ENCODE measurements at regions not wholly inside any gene's neighbourhood (a gene's known extent, or its start where the extent isn't known, plus 50 kb on each side); places are given as distances from the start of the nearest gene placed in this dataset.

GRCh38 chr10:121409466-121410104 lies 188.7 kb downstream of the FGFR2 start:
- Mint-ChIP-seq H3K4me3 (no peak overlapping the region), H3K36me3 (ENCODE audit: low read depth) (no peaks in the 10 kb centered on the region), H3K27me3 (ENCODE audit: low read depth) (peaks cover 12% of the 10 kb centered on the region), H3K9me3 (no peaks in the 10 kb centered on the region), H3K27ac (peak overlapping the region in 1 of 3 experiments; percentile 1), H3K4me1 (peaks cover 13% of the 10 kb centered on the region)
- TF ChIP-seq CTCF (IDR thresholded peaks at IDR 0.05; ENCODE audit: unreplicated experiment in 3 of 3), result no peak

GRCh38 chr10:121411004-121411403 lies 187.2 kb downstream of the FGFR2 start:
- H3K4me1 Mint-ChIP-seq, result peaks cover 25% of the 10 kb centered on the region
- no peaks in the 10 kb centered on the region for H3K9me3 Mint-ChIP-seq
- TF ChIP-seq CTCF (IDR thresholded peaks at IDR 0.05; ENCODE audit: unreplicated experiment in 3 of 3), result no peak
- no peaks in the 10 kb centered on the region for H3K36me3 Mint-ChIP-seq (ENCODE audit: low read depth)
- H3K4me3 Mint-ChIP-seq, result no peak overlapping the region
- peak overlapping the region; percentile 46 to 55 (median 49) for H3K27ac Mint-ChIP-seq
- H3K27me3 Mint-ChIP-seq (ENCODE audit: low read depth), result peaks cover 15% of the 10 kb centered on the region

- H3K4me1 Mint-ChIP-seq, result peaks cover 25% of the 10 kb centered on the region
- H3K9me3 Mint-ChIP-seq, result no peaks in the 10 kb centered on the region
- no peak for TF ChIP-seq CTCF (IDR thresholded peaks at IDR 0.05; ENCODE audit: unreplicated experiment in 3 of 3)
- peak overlapping the region in 1 of 3 experiments; percentile 73 for H3K27ac Mint-ChIP-seq
- H3K36me3 Mint-ChIP-seq (ENCODE audit: low read depth), result no peaks in the 10 kb centered on the region
- H3K4me3 Mint-ChIP-seq, result no peak overlapping the region
- peaks cover 12% of the 10 kb centered on the region for H3K27me3 Mint-ChIP-seq (ENCODE audit: low read depth)
These were observed 184.3 kb downstream of the FGFR2 start for GRCh38 chr10:121413951-121414350.

- Mint-ChIP-seq H3K9me3 (no peaks in the 10 kb centered on the region), H3K27ac (peak overlapping the region in 1 of 3 experiments; percentile 73), H3K4me1 (peaks cover 23% of the 10 kb centered on the region), H3K36me3 (ENCODE audit: low read depth) (no peaks in the 10 kb centered on the region), H3K27me3 (ENCODE audit: low read depth) (peaks cover 12% of the 10 kb centered on the region), H3K4me3 (no peak overlapping the region)
- no peak for TF ChIP-seq CTCF (IDR thresholded peaks at IDR 0.05; ENCODE audit: unreplicated experiment in 3 of 3)
These were observed 183.7 kb downstream of the FGFR2 start for GRCh38 chr10:121414366-121415062.

GRCh38 chr10:121415063-121415399 lies 183.2 kb downstream of the FGFR2 start:
- TF ChIP-seq CTCF (IDR thresholded peaks at IDR 0.05; ENCODE audit: unreplicated experiment in 3 of 3), result no peak
- Mint-ChIP-seq H3K9me3 (no peaks in the 10 kb centered on the region), H3K27me3 (ENCODE audit: low read depth) (peaks cover 12% of the 10 kb centered on the region), H3K4me1 (peaks cover 19% of the 10 kb centered on the region), H3K4me3 (no peak overlapping the region), H3K36me3 (ENCODE audit: low read depth) (no peaks in the 10 kb centered on the region), H3K27ac (peak overlapping the region in 1 of 3 experiments; percentile 73)

- no peaks in the 10 kb centered on the region for H3K36me3 Mint-ChIP-seq (ENCODE audit: low read depth)
- peaks cover 3% of the 10 kb centered on the region for H3K9me3 Mint-ChIP-seq
- peaks cover 15% of the 10 kb centered on the region for H3K27me3 Mint-ChIP-seq (ENCODE audit: low read depth)
- no peak for TF ChIP-seq CTCF (IDR thresholded peaks at IDR 0.05; ENCODE audit: unreplicated experiment in 3 of 3)
- peaks cover 14% of the 10 kb centered on the region for H3K4me1 Mint-ChIP-seq
- no peak overlapping the region for H3K27ac Mint-ChIP-seq
- no peak overlapping the region for H3K4me3 Mint-ChIP-seq
These were observed 182.2 kb downstream of the FGFR2 start for GRCh38 chr10:121416071-121416470.

Measured in nephron (organoid).